Renal cortical epithelial cell (primary cell): ENCODE measurements at regions not wholly inside any gene's neighbourhood (a gene's known extent, or its start where the extent isn't known, plus 50 kb on each side); places are given as distances from the start of the nearest gene placed in this dataset.
"Not testable (repeated sequence)": the region's sequence is repeated elsewhere in the genome, so short reads cannot be mapped to it uniquely, and the experiment has no call there.

ENCODE experiments used
- DNase-seq: peaks from one replicate; pipeline ENCODE4 v3.0.0-alpha.2; 2011; ENCODE audit warnings: low read depth

GRCh38 chr5:17365811-17366138 is 132.3 kb upstream of the TAF11L2 start:
- no peak for DNase-seq

- no peak for DNase-seq
Observed at GRCh38 chr5:17367256-17367840, 130.7 kb upstream of the TAF11L2 start.

- no peak for DNase-seq
Observed at GRCh38 chr5:17370651-17371050, 127.4 kb upstream of the TAF11L2 start.

- no peak for DNase-seq
Observed at GRCh38 chr5:17373406-17373805, 124.6 kb upstream of the TAF11L2 start.

GRCh38 chr5:17373814-17374556 is 124.0 kb upstream of the TAF11L2 start:
- no peak for DNase-seq

GRCh38 chr5:17374973-17375742 is 122.9 kb upstream of the TAF11L2 start:
- no peak for DNase-seq

GRCh38 chr5:17375886-17376285 is 122.1 kb upstream of the TAF11L2 start:
- DNase-seq = not testable (repeated sequence)

- no peak for DNase-seq
Observed at GRCh38 chr5:17378346-17378997, 119.6 kb upstream of the TAF11L2 start.

GRCh38 chr5:17379100-17379951 is 118.7 kb upstream of the TAF11L2 start:
- no peak for DNase-seq

GRCh38 chr5:17381932-17382331 is 116.1 kb upstream of the TAF11L2 start:
- DNase-seq = no peak

- no peak for DNase-seq
Observed at GRCh38 chr5:17383526-17383925, 114.5 kb upstream of the TAF11L2 start.

- no peak for DNase-seq
Observed at GRCh38 chr5:17384181-17384580, 113.8 kb upstream of the TAF11L2 start.

- DNase-seq = no peak
Observed at GRCh38 chr5:17388717-17389116, 109.3 kb upstream of the TAF11L2 start.

- no peak for DNase-seq
Observed at GRCh38 chr5:17394086-17394485, 103.9 kb upstream of the TAF11L2 start.

GRCh38 chr5:17395106-17395880 is 102.7 kb upstream of the TAF11L2 start:
- DNase-seq = no peak

GRCh38 chr5:17396247-17396646 is 101.8 kb upstream of the TAF11L2 start:
- no peak for DNase-seq

- peak; percentile 16 for DNase-seq
Observed at GRCh38 chr5:17398431-17398830, 99.6 kb upstream of the TAF11L2 start.

- no peak for DNase-seq
Observed at GRCh38 chr5:17398866-17399835, 98.9 kb upstream of the TAF11L2 start.

GRCh38 chr5:17399931-17400330 is 98.1 kb upstream of the TAF11L2 start:
- no peak for DNase-seq
